Tibial artery (tissue), 4 donors: ENCODE measurements at regions not wholly inside any gene's neighbourhood (a gene's known extent, or its start where the extent isn't known, plus 50 kb on each side); places are given as distances from the start of the nearest gene placed in this dataset.
"Not testable (repeated sequence)": the region's sequence is repeated elsewhere in the genome, so short reads cannot be mapped to it uniquely, and the experiment has no call there.

Experiments
- DNase-seq, 2 donors: peaks; one replicate each; pipeline ENCODE4 v3.0.0-alpha.2; 2019
- H3K27ac ChIP-seq, 2 donors: fragments of 200-600 bp; sonication (generic) in 1 of 2; 1 replicate in 1 of 2; 2 replicates in 1 of 2; pipeline ENCODE4 v1.5.1; 2018 to 2019; ENCODE audit warnings: mild to moderate bottlenecking in 1 of 2
- H3K27me3 ChIP-seq, 2 donors: fragments of 200-600 bp; sonication (generic) in 1 of 2; one replicate each; pipeline versions ENCODE4 v1.5.1 to v1.6.0; 2016 to 2019
- H3K36me3 ChIP-seq, 3 donors: fragments of 200-600 bp; sonication (generic) in 2 of 3; one replicate each; pipeline ENCODE4 v1.5.1; 2016 to 2019; ENCODE audit warnings: mild to moderate bottlenecking in 2 of 3
- H3K4me1 ChIP-seq, 4 donors: fragments of 200-600 bp; sonication (generic) in 2 of 4; 1 replicate in 3 of 4; 2 replicates in 1 of 4; pipeline ENCODE4 v1.5.1; 2016 to 2019
- H3K4me3 ChIP-seq, 2 donors: fragments of 200-600 bp; sonication (generic) in 1 of 2; 1 replicate in 1 of 2; 2 replicates in 1 of 2; pipeline ENCODE4 v1.5.1; 2018 to 2019; ENCODE audit warnings: mild to moderate bottlenecking in 2 of 2
- H3K9me3 ChIP-seq, 3 donors: fragments of 200-600 bp; sonication (generic) in 1 of 3; one replicate each; pipeline ENCODE4 v1.5.1; 2016 to 2019
- intact Hi-C: fragments of 100-400 bp; cut with DNase I; formaldehyde crosslinking; loops from one replicate; pipeline ENCODE4 v1.15.0; 2023; ENCODE audit warnings: low total_unique reads
- TF ChIP-seq, protein P1 (sequence below), 2 experiments: fragments of 200-600 bp in 1 of 2; fragments of 450-650 bp in 1 of 2; IDR thresholded peaks; one replicate each; pipeline ENCODE4 v1.5.1; 2017 to 2019; ENCODE audit warnings: antibody characterized with exemption in 2 of 2, mild to moderate bottlenecking in 1 of 2, moderate library complexity in 1 of 2

DNA sequence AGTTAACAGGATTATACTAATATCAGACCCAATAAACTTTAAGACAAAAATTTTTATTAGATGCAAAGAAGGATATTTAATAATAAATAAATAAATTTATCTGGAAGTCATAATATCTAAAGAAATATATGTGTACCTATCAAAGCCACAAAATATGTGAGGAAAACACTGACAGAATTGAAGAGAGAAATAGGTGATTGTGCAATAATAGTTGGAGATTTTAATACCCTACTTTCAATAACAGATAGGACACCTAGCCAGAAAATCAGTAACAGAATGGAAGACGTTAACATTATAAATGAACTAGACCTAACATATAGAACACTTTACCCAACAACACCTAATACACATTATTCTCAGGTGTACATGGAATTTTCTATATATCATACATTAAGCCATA, 541.4 kb upstream of the SMC2 start:
- H3K36me3 ChIP-seq: no peaks in the 10 kb centered on the region
- TF ChIP-seq, protein P1, sequence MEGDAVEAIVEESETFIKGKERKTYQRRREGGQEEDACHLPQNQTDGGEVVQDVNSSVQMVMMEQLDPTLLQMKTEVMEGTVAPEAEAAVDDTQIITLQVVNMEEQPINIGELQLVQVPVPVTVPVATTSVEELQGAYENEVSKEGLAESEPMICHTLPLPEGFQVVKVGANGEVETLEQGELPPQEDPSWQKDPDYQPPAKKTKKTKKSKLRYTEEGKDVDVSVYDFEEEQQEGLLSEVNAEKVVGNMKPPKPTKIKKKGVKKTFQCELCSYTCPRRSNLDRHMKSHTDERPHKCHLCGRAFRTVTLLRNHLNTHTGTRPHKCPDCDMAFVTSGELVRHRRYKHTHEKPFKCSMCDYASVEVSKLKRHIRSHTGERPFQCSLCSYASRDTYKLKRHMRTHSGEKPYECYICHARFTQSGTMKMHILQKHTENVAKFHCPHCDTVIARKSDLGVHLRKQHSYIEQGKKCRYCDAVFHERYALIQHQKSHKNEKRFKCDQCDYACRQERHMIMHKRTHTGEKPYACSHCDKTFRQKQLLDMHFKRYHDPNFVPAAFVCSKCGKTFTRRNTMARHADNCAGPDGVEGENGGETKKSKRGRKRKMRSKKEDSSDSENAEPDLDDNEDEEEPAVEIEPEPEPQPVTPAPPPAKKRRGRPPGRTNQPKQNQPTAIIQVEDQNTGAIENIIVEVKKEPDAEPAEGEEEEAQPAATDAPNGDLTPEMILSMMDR (IDR thresholded peaks at IDR 0.05): no peak
- no peaks in the 10 kb centered on the region for H3K9me3 ChIP-seq
- no peaks in the 10 kb centered on the region for H3K27me3 ChIP-seq
- no peak overlapping the region for H3K4me3 ChIP-seq
- H3K4me1 ChIP-seq: no peaks in the 10 kb centered on the region
- no peak for DNase-seq
- intact Hi-C loops: no loop called here
- no peak overlapping the region for H3K27ac ChIP-seq

DNA sequence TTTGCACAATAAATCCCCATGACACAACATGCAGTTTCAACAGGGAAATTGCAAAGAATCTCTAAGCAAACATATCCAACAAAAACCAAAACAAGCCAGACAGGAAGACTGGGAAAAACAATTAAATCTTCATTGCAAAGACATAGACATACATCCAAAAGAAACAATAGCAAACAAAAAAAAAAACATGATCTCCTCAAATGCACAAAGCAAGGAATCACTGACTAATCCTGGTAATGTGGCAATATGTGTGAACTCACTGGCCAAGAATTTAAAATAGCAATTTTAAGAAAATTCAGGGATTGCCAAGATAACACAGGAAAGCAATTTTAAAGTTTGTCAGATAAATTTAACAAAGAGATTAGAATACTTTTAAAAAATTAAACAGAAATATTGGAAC, 520.1 kb upstream of the SMC2 start:
- TF ChIP-seq, protein P1 (IDR thresholded peaks at IDR 0.05): no peak
- intact Hi-C loops: no loop called here
- no peak overlapping the region for H3K4me3 ChIP-seq
- H3K36me3 ChIP-seq: no peaks in the 10 kb centered on the region
- peaks cover 0 to 5% (median 0%) of the 10 kb centered on the region in 3 donors for H3K9me3 ChIP-seq
- no peak for DNase-seq
- no peaks in the 10 kb centered on the region for H3K27me3 ChIP-seq
- no peaks in the 10 kb centered on the region for H3K4me1 ChIP-seq
- no peak overlapping the region for H3K27ac ChIP-seq

DNA sequence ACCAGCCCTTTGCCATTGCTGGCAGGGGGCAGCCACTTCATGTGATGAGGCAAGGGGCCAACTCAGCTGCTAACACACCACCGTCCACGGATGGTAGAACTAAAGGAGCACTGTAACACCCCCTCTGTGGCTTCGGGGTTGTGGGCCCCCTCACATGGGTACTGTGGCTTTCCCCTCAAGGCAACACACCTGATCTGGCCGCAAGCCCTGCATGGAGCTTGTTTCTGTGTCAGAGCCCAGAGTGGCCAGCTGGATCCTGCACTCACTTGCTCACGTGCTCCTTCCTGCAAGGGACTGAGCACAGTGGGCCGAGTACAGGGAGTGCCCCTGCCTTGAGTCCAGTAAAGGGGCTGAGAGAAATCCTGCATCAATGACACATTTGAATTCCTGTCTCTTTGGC, 507.4 kb upstream of the SMC2 start:
- intact Hi-C loops: no loop called here
- no peaks in the 10 kb centered on the region for H3K36me3 ChIP-seq

DNA sequence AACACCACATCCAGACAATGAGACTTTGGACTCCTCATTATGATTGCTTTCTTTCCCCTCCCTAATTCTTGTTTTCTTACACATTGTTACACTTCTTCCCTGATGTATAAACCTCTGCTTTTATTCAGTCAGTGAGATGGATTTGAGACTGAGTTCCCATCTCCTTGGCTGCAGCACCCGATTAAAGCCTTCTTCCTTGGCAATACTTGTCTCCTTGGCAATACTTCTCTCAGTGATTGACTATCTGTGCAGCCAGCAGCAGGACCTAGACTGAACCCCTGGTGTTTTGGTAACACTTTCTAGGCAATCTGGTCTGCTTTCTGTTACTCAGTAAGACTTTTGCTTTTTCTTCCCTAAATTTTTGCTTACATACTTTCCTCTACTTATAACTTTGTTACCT, 492.8 kb upstream of the SMC2 start:
- Histone ChIP-seq H3K36me3 (no peaks in the 10 kb centered on the region), H3K4me3 (no peak overlapping the region), H3K27me3 (no peaks in the 10 kb centered on the region), H3K27ac (no peak overlapping the region), H3K4me1 (no peaks in the 10 kb centered on the region), H3K9me3 (peaks cover 0 to 9% (median 7%) of the 10 kb centered on the region in 3 donors)
- intact Hi-C loops: no loop called here
- no peak for DNase-seq
- TF ChIP-seq, protein P1 (IDR thresholded peaks at IDR 0.05): no peak

More for the DNA sequence above, 507.4 kb upstream of the SMC2 start:
- no peaks in the 10 kb centered on the region for H3K4me1 ChIP-seq
- TF ChIP-seq, protein P1 (IDR thresholded peaks at IDR 0.05): no peak
- DNase-seq: no peak
- no peaks in the 10 kb centered on the region for H3K27me3 ChIP-seq
- H3K4me3 ChIP-seq: no peak overlapping the region
- no peak overlapping the region for H3K27ac ChIP-seq
- H3K9me3 ChIP-seq: no peaks in the 10 kb centered on the region

DNA sequence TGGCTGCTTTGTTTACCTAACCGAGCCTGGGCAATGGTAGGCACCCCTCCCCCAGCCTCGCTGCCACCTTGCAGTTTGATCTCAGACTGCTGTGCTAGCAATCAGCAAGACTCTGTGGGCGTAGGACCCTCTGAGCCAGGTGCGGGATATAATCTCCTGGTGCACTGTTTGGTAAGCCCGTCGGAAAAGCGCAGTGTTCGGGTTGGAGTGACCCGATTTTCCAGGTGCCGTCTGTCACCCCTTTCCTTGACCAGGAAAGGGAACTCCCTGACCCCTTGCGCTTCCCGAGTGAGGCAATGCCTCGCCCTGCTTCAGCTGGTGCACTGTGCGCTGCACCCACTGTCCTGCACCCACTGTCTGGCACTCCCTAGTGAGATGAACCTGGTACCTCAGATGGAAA, 482.2 kb upstream of the SMC2 start:
- H3K27ac ChIP-seq, H3K4me3 ChIP-seq, DNase-seq, intact Hi-C loops, H3K36me3 ChIP-seq, H3K27me3 ChIP-seq: not testable (repeated sequence)
- Histone ChIP-seq H3K9me3 (peaks cover 0 to 13% (median 0%) of the 10 kb centered on the region in 3 donors), H3K4me1 (peaks cover 0 to 16% (median 0%) of the 10 kb centered on the region in 4 donors)

GRCh38 chr9:103615994-103616393, 478.1 kb upstream of the SMC2 start:
- peaks cover 0 to 13% (median 0%) of the 10 kb centered on the region in 3 donors for H3K9me3 ChIP-seq
- intact Hi-C loops: no loop called here
- DNase-seq: no peak
- H3K4me3 ChIP-seq: no peak overlapping the region
- H3K27ac ChIP-seq: no peak overlapping the region
- H3K4me1 ChIP-seq: peaks cover 0 to 17% (median 0%) of the 10 kb centered on the region in 4 donors
- no peaks in the 10 kb centered on the region for H3K36me3 ChIP-seq
- TF ChIP-seq, protein P1 (IDR thresholded peaks at IDR 0.05): no peak
- no peaks in the 10 kb centered on the region for H3K27me3 ChIP-seq
